ENCODE measurements at regions not wholly inside any gene's neighbourhood (a gene's known extent, or its start where the extent isn't known, plus 50 kb on each side); places are given as distances from the start of the nearest gene placed in this dataset.

DNA sequence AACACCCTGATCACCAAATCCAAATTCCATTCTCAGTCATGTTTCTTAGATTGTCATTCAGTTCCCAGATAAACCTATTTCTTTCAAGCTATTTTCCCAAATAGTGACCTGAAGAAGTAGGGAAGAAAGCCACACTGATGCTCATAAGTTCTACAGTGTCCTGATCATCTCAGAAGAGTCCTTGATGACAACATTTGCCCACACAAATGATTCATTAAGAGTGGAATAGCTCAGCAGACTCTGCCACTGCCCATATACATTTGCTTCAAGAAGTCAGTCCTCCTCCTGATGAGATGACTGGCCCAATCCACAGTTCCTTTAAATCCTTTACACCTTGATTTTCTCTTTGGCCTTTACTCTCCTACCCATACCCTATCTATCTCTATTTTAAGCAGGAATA, 283.7 kb upstream of the NR4A3 start:
- H3K27ac ChIP-seq: no peak overlapping the region
- TF ChIP-seq, protein P1, sequence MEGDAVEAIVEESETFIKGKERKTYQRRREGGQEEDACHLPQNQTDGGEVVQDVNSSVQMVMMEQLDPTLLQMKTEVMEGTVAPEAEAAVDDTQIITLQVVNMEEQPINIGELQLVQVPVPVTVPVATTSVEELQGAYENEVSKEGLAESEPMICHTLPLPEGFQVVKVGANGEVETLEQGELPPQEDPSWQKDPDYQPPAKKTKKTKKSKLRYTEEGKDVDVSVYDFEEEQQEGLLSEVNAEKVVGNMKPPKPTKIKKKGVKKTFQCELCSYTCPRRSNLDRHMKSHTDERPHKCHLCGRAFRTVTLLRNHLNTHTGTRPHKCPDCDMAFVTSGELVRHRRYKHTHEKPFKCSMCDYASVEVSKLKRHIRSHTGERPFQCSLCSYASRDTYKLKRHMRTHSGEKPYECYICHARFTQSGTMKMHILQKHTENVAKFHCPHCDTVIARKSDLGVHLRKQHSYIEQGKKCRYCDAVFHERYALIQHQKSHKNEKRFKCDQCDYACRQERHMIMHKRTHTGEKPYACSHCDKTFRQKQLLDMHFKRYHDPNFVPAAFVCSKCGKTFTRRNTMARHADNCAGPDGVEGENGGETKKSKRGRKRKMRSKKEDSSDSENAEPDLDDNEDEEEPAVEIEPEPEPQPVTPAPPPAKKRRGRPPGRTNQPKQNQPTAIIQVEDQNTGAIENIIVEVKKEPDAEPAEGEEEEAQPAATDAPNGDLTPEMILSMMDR (IDR thresholded peaks at IDR 0.05): no peak
- DNase-seq: no peak

DNA sequence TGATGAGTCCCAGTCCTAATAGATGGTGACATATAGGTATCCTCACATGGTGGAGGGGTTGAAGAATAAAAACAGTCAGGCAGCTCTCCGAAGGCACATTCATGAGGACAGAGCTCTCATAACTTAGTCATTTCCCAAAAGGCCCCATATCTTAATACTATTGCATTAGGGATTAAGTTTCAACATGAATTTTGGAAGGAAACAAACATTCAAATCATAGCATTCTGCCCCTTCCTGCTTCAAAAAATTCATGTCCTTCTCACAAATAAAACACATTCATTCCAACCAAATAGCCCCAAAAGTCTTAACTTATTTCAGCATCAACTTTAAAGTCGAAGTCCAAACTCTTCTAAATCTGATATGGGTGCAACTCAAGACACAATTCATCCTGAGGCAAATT, 277.2 kb upstream of the NR4A3 start:
- Histone ChIP-seq H3K27me3 (no peaks in the 10 kb centered on the region), H3K27ac (no peak overlapping the region), H3K4me3 (no peak overlapping the region), H3K9me3 (peaks cover 0 to 3% (median 0%) of the 10 kb centered on the region in 3 donors), H3K4me1 (no peaks in the 10 kb centered on the region), H3K36me3 (no peaks in the 10 kb centered on the region)
- intact Hi-C loops (cut with DNase I; ENCODE audit: low total_unique reads): no loop called here
- TF ChIP-seq, protein P1 (IDR thresholded peaks at IDR 0.05): no peak
- no peak for DNase-seq

More for the DNA sequence above, 283.7 kb upstream of the NR4A3 start:
- Histone ChIP-seq H3K4me1 (no peaks in the 10 kb centered on the region), H3K36me3 (no peaks in the 10 kb centered on the region), H3K9me3 (no peaks in the 10 kb centered on the region), H3K4me3 (no peak overlapping the region), H3K27me3 (no peaks in the 10 kb centered on the region)
- intact Hi-C loops (cut with DNase I; ENCODE audit: low total_unique reads): no loop called here

DNA sequence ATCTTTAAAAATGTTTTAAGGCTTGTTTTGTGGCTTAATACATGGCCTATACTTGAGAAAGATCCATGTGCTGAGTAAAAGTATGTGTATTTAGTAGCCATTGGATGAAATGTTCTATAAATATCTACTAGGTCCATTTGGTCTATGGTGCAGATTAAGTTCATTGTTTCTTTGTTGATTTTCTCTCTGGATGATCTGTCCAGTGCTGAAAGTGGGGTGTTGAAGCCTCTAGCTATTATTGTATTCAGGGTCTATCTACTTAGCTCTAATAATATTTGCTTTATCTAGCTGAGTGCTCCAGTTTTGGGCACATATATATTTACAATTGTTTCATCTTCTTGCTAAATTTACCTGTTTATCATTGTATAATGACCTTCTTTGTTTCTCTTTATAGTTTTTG, 272.2 kb upstream of the NR4A3 start:
- H3K36me3 ChIP-seq: no peaks in the 10 kb centered on the region
- intact Hi-C loops (cut with DNase I; ENCODE audit: low total_unique reads): no loop called here
- no peak overlapping the region for H3K27ac ChIP-seq
- H3K27me3 ChIP-seq: no peaks in the 10 kb centered on the region
- H3K9me3 ChIP-seq: peaks cover 0 to 10% (median 0%) of the 10 kb centered on the region in 3 donors
- H3K4me1 ChIP-seq: no peaks in the 10 kb centered on the region
- TF ChIP-seq, protein P1 (IDR thresholded peaks at IDR 0.05): no peak
- H3K4me3 ChIP-seq: no peak overlapping the region
- DNase-seq: no peak

DNA sequence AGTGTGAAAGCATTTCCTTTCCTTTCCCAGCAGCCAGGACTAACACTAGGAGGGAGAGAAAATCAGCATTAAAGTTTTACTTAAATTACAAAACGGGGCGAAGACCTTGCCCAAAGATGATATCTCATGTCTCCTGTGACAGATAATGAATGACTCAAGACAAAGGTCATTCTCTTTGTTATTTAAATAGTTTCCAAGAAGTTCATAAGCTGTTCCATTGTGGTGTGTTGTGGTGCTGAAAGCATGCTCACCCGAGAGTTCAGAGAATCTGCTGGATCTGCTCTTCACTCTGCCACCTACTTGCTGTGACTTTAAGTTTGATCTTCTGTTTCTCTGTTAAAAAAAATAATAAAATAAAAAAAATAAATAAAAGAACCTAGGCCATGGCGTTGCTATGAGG, 265.9 kb upstream of the NR4A3 start:
- Histone ChIP-seq H3K4me3 (no peak overlapping the region), H3K9me3 (peaks cover 0 to 4% (median 0%) of the 10 kb centered on the region in 3 donors), H3K27ac (no peak overlapping the region), H3K4me1 (no peaks in the 10 kb centered on the region), H3K27me3 (no peaks in the 10 kb centered on the region), H3K36me3 (no peaks in the 10 kb centered on the region)
- TF ChIP-seq, protein P1 (IDR thresholded peaks at IDR 0.05): no peak
- no peak for DNase-seq
- intact Hi-C loops (cut with DNase I; ENCODE audit: low total_unique reads): no loop called here

DNA sequence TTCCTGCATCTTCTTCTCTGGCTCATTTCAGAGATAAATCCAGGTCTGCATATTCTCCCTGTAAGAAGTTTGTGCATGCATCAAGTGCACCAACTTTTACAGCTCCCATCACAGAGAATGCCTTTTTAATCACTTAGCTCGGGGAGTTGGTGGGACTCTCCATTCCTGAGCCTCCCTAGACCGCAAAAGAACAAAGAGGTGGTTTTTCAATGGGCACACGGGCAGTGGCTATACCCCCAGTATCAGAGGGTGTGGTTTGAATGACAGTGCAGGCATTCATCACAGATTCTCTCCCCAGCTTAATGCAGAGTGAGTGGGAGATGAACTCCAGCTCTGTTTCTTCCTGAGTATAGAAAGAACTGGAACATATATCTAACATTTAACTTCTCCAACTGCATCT, 264.7 kb upstream of the NR4A3 start:
- TF ChIP-seq, protein P1 (IDR thresholded peaks at IDR 0.05): no peak

DNA sequence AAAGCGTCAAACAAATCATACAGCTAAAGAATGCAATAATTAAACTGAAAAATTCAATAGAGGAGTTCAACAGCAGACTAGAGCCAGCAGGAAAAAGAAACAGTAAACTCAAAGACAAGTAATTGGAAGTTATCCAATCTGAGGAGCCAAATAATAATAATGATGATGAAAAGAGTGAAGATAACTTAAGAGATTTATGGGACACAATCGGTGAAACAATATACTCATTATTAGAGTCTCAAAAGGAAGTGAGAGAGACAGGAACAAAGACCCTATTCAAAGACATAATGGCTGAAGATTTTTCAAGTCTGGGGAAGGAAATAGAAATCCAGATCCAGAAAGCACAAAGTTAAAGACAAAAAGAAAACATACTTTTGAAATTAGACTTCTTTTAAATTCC, 263.9 kb upstream of the NR4A3 start:
- Histone ChIP-seq H3K4me3 (no peak overlapping the region), H3K27me3 (no peaks in the 10 kb centered on the region), H3K4me1 (no peaks in the 10 kb centered on the region), H3K9me3 (no peaks in the 10 kb centered on the region), H3K36me3 (no peaks in the 10 kb centered on the region), H3K27ac (no peak overlapping the region)
- TF ChIP-seq, protein P1 (IDR thresholded peaks at IDR 0.05): no peak
- DNase-seq: no peak
- intact Hi-C loops (cut with DNase I; ENCODE audit: low total_unique reads): no loop called here

More for the DNA sequence above, 264.7 kb upstream of the NR4A3 start:
- Histone ChIP-seq H3K27ac (no peak overlapping the region), H3K4me1 (no peaks in the 10 kb centered on the region), H3K27me3 (no peaks in the 10 kb centered on the region), H3K4me3 (no peak overlapping the region), H3K36me3 (no peaks in the 10 kb centered on the region), H3K9me3 (no peaks in the 10 kb centered on the region)
- DNase-seq: no peak
- intact Hi-C loops (cut with DNase I; ENCODE audit: low total_unique reads): no loop called here

Data from tibial artery (tissue), 4 donors.